GM12865 (cell line): ENCODE measurements at regions not wholly inside any gene's neighbourhood (a gene's known extent, or its start where the extent isn't known, plus 50 kb on each side); places are given as distances from the start of the nearest gene placed in this dataset.

Experiments used
- DNase-seq: peaks from one replicate; pipeline ENCODE4 v3.0.0; 2010; ENCODE audit warnings: low read depth
- H3K4me3 ChIP-seq: 2 replicates; pipeline ENCODE4 v1.5.1; 2011; ENCODE audit warnings: mild to moderate bottlenecking, low read depth, low read length, control low read depth
- TF ChIP-seq, protein P1 (sequence below): IDR thresholded peaks from 2 replicates; pipeline ENCODE4 v1.5.1; 2011; ENCODE audit warnings: low read length, control low read depth, low read depth, inconsistent platforms; ENCODE audit not compliant: insufficient read depth; ENCODE audit errors: missing control alignments

DNA sequence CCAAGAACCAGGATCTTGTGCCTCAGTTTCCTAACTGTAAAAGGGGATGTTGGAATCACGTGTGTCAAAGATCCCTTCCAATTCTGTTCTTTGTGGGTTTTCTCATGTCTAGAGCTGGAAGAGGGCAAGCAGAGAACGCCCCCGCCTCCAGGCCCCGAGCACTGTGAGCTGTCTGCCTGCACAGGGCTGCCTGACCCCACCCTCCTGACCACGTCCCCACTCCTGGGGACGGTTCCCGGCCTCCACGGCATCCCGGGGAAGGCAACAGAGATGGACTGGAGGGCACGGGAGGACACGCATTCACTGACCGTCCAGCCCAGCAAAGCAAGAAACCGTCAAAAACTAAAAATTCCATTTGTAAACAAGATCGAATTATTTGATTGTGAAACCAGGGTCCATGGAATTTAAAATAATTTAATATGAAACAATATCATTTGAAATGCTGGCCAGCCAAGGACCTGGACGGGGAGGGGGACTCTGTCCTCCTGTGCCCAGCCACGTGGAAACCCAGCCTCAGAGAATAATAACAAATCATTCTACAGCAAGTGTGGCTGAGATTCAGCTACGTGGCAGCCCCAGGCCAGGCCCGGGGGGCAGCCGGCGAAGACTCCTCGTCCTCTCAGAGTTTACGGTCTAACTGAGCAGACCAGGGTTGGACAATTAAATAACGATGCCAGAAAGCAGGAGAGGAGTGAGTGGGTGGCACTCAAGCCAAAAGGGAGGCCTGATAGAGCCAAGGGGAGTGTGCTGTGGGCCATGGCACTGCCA, 87.3 kb upstream of the DIO3 start:
- H3K4me3 ChIP-seq, result no peak overlapping the region
- TF ChIP-seq, protein P1, sequence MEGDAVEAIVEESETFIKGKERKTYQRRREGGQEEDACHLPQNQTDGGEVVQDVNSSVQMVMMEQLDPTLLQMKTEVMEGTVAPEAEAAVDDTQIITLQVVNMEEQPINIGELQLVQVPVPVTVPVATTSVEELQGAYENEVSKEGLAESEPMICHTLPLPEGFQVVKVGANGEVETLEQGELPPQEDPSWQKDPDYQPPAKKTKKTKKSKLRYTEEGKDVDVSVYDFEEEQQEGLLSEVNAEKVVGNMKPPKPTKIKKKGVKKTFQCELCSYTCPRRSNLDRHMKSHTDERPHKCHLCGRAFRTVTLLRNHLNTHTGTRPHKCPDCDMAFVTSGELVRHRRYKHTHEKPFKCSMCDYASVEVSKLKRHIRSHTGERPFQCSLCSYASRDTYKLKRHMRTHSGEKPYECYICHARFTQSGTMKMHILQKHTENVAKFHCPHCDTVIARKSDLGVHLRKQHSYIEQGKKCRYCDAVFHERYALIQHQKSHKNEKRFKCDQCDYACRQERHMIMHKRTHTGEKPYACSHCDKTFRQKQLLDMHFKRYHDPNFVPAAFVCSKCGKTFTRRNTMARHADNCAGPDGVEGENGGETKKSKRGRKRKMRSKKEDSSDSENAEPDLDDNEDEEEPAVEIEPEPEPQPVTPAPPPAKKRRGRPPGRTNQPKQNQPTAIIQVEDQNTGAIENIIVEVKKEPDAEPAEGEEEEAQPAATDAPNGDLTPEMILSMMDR, result no peak
- DNase-seq, result no peak

DNA sequence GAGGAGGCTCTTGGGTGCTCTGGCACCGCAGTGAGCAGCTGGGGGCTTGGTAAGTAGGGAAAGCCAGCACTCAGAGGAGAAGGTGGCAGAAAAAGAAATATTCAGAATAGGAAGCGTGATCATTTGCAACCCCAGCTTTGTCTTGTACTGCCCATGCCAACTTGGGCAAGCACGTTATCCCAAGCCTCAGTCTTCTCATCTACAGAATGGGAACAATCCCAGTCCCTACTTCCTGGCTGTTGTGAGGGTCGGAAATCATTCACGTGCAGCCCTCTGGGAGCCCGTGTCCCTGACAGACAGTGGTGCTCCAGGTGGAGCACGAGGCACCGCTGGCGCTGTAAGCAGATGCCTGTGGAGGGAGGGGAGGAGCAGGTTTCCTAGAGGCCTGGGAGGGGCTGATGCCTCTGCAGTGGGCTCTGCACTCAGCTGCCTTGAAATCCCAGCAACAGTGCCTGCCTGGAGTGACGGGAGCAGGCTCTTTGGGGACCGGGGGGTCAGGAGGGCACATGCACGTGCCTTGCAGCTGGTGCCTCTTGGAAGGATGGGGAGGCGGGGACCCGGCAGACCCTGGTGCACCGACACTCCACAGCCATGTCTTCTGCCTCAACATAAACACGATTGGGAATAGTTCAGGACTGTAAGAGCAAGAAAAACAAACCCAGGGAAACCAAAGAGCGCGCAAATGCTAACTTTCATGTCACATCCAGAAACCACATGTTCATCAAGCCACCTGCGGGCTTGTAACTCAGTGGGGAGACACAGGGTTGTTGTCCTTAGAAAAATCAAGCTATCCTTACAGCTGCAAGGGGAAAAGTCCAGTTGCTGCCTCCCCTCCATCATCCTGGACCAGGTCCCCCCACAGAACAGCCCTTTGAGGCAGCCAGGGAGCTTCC, 86.5 kb upstream of the DIO3 start:
- DNase-seq, result no peak
- H3K4me3 ChIP-seq, result no peak overlapping the region
- TF ChIP-seq, protein P1, result no peak

DNA sequence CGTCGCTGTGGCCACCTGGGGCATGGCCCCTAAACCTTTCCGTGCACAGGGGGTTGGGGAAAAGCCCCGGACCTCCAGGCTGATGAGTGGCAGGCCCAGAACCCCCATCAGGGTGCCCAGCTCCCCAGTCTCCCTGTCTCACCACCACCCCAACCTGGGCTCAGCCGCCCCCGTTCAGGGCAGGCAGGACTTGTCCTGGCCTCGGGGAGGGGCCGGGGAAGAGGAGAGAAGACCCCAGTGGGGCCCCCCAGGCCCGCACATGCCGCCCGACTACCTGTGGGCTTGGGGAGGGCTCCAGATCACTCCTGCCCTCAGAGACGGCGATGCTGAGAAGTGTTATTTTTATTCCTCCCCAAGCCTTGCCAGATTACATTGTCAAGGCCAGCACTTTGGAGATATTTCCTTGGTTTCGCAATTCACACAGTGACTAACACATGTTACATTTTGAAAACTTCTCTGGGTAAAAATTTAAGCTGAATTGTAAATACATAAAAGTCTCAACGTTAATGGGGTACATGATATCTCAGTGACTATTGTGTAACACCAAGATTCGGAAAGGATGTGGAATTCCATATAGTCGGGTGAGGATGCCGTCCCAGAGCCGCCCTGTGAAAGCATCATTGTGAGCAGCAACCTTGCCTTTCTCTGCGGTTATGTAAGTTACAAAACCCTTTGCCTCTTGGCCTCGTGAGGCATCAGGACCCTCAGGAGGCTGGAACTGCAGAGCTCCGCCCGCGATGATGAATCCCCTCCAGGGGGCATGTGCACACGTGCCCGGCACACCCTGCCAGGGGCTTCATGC, 85.6 kb upstream of the DIO3 start:
- no peak overlapping the region for H3K4me3 ChIP-seq
- TF ChIP-seq, protein P1, result no peak
- no peak for DNase-seq

DNA sequence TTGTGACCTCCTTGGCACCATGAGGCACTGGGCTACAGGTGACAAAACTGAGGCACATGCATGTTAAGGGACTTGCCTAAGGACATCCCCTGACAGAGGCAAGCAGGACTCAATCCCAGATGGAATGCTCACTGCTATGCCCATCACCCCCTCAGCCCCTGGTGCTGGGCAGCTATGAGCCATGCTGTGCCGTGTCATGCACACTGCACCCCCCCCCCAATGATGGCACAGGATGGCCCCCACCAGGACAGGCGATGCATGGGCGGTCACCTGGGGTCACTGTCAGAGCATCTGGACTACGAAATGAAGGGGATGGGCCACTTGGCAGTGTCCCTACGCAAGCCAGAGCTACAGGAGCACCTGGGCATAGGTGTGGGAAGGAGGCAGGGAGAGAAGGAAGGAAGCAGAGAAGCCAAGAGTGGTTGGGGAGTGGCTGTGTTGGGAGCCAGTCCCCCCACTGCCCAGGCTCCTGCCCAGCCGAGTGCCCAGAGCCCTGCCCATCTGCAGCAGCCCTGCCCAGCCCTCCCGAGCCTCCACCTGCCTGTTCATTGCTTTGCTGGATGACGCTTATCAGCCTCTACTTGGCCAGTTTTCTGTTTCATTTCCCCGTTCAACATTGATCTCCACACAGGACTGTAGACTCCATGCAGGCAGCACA, 84.9 kb upstream of the DIO3 start:
- TF ChIP-seq, protein P1, result no peak
- DNase-seq, result no peak
- no peak overlapping the region for H3K4me3 ChIP-seq

DNA sequence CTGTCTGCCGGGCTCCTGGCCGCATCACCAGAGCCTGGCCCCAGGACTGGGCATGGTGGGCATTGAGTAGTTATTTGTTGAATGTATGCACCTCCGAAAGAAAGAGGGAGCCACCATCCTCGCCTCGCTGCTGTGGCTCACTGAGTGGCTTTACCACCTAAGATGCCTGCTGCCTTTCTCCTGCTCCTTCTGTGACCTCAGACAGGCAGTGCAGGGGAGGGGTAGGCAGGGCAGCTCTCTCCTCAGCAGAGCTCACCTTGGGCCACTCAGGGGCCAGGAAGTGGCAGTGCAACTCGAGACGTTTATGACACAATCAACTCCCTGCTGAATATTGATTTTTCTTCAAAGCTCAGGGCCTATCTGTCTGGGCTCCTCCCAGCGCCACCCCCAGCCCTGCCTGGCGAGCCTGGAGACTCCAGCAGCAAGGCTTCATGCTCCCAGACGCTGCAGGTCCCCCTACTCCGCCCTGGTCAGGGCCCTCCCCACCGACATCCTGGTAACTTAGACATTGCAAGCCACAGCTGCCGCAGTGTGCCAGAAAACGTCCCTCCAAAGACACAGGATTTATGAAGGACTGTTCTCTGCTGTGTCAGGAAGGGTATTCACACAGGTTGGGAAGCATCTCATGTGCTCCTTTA, 84.3 kb upstream of the DIO3 start:
- DNase-seq, result no peak
- H3K4me3 ChIP-seq, result no peak overlapping the region
- TF ChIP-seq, protein P1, result no peak

DNA sequence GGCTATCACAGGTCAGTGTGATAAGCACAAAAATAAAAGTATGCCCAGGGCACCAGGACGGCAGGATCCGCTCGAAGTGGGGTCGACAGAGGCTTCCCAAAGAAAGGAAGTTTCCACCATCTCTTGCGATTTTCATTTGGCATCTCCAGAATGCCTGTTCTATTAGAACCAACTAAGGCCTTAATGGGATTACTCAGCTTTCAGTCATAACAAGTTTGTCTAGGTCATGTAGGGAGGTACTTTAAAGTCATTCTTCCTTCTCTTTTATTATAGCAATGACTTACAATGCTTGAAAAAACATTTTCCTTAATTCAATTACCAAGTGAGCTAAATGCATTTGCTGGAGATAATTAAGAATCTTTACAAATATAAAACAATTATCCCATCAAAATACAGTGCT, 83.6 kb upstream of the DIO3 start:
- H3K4me3 ChIP-seq, result no peak overlapping the region
- TF ChIP-seq, protein P1, result no peak
- DNase-seq, result no peak
